GM19397 (cell line): ENCODE measurements at regions not wholly inside any gene's neighbourhood (a gene's known extent, or its start where the extent isn't known, plus 50 kb on each side); places are given as distances from the start of the nearest gene placed in this dataset.
A peak's percentile ranks its signal among the peaks of the same experiment; 100 is the strongest.
"Not testable (repeated sequence)": the region's sequence is repeated elsewhere in the genome, so short reads cannot be mapped to it uniquely, and the experiment has no call there.

ENCODE experiments used
- ATAC-seq: cut with Tn5 transposase; IDR thresholded peaks from one replicate; pipeline ENCODE4 v1.9.1; 2021; ENCODE audit warnings: mild to moderate bottlenecking, moderate library complexity; ENCODE audit not compliant: unreplicated experiment

DNA sequence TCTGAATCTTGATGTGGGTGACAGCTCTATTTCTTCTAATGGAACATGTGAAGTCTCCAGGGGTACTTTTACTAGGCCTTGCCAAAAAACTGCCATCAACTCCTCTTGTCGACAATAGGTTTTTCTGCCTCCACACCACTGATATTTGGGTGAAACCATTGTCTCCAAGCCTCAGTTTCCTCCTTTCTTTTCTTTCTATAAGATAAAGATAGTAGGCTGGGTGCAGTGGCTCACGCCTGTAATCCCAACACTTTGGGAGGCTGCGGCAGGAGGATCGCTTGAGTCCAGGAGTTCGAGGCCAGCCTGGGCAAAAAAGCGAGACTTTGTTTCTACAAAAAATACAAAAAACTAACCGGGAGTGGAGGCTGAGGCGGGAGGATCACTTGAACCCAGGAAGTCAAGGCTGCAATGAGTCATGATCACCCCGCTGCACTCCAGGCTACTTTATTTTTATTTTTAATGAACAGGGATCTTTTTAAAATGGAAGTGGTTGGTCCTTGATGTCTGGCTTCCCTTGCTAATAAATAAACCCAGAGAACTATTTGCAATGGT lies 159.9 kb upstream of the TNFAIP3 start:
- no peak for ATAC-seq

- peak; percentile 62 for ATAC-seq
Observed at GRCh38 chr6:137707590-137708360, 159.3 kb upstream of the TNFAIP3 start.

DNA sequence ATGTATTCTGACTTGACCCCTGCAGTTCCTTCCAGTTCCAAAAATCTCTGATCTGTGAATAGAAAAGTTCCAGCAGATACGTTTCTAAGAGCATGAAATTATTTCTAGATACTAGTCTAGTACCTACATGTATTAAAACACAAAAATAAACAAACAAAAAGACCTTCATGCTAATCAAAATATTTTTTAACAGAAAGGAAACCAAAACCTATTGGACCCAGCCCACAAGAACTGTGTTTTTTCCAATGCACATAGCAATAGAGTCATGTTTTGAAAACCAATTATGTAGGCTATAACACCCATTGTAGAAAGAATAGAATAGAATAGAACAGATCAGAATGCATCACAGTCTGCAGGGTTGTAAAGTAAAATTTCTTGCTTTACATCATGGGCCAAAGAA lies 158.6 kb upstream of the TNFAIP3 start:
- no peak for ATAC-seq

DNA sequence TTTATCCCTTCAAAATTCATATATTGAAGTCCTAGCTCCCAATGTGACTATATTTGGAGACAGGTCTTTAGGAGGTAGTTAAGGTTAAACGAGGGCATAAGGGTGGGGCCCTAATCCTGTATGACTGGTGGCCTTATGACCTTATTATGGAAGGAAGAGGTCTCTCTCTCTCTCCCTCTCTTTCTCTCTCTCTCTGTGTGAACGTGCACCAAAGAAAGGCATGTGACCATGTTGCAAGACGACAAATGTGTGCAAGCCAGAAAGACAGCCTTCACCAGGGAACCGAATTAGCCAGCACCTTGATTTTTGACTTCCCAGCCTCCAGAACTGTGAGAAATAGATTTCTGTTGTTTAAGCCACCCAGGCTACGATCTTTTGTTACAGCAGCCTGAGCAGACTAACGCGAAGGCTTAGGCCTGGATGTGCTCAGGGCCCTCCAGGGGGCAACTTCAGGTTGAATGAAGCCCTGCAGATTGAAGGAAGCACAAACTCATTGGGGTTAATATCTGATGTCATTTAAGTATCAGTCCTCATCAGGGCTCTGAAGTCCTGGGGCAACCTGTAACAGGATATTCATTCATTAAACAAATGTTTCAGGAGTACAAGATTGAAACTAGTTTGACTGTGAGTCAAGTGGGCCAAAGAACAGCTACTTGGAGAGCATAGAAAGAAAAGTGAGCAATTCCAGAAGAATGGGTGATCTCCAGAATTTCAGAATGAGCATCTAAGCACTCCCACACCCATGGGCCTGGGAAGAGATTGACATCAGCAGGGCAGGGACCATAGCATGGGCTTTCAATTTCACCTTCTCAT lies 157.4 kb upstream of the TNFAIP3 start:
- no peak for ATAC-seq

GRCh38 chr6:137711972-137712371 lies 155.1 kb upstream of the TNFAIP3 start:
- ATAC-seq: no peak

GRCh38 chr6:137712587-137712986 lies 154.5 kb upstream of the TNFAIP3 start:
- ATAC-seq: no peak

DNA sequence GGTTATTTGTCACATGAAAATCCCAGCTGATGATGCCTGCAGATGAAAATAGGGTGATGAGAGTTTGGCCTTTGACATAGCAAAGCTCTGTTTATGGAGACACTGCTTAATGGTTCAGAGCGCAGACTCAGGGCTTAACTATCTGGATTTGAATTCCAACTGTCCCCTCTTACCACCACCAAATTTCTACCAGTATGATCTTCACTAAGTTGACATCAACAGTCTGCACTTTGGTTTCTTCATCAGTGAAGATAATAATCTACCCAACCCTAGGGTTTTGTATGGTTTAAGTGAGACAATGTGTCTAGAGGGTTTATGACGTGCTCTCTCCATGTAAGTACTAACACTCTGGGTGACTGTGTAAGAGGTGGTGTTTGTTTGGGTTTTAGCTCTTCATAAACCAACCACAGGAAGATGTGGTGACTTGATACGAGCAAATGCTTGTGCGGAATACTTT lies 151.4 kb upstream of the TNFAIP3 start:
- ATAC-seq: no peak

DNA sequence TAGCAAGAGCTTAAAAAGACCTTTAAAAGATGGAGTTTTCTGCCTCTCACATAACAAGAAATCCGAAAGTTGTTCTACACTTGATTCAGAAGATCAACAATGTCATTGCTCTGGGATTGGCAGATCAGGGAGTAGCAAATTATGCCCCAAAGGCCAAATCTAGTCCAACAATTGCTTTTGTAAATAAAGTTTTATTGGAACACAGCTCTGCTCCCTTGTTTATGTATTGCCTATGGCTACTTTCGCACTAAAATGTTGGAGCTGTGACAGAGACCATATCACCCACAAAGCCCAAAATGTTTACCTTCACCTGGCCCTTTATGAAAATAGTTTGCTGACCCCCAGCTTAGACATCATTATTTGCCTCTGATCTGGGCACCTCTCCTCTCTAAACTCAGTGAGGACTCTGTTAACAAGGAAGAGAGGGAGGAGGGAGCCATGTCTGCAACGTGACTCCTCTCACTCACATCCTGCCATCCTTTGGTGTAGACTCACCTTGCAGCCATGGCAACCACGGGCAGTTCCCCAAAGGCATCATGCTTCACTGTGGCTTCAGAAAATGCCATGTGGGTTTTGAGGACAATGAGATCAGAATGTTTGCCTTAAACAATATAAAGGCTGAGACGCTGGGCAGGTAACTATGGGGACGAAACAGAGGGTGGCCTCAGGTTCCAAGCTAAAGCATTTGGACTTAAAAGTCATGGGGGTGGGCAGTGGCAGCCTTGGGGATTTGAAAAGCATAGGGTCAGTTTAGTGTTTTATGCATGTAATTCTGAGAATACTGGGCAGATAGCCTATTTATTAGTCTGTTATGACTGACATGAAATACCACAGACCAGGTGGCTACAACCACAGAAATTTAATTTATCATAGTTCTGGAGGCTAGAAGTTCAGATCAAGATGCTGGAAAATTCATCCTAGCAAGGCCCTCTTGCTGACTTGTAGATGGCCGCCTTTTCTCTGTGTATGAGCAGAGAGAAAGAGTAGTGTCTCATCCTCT lies 149.7 kb upstream of the TNFAIP3 start:
- ATAC-seq: no peak

DNA sequence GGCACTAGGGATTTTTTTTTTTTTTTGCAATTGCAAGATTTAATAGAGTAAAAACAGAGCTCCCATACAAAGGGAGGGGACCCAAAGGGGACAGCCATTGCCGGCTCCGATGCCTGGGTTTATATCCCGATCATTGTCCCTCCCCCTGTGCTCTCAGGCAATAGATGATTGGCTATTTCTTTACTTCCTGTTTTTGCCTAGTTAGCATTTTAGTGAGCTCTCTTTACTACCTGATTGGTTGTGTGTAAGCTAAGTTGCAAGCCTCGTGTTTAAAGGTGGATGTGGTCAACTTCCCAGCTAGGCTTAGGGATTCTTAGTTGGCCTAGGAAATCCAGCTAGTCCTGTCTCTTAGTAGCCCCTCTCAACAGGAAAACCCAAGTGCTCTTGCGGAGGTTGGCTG lies 148.2 kb upstream of the TNFAIP3 start:
- not testable (repeated sequence) for ATAC-seq

- ATAC-seq: no peak
Observed at GRCh38 chr6:137722749-137723272, 144.2 kb upstream of the TNFAIP3 start.

DNA sequence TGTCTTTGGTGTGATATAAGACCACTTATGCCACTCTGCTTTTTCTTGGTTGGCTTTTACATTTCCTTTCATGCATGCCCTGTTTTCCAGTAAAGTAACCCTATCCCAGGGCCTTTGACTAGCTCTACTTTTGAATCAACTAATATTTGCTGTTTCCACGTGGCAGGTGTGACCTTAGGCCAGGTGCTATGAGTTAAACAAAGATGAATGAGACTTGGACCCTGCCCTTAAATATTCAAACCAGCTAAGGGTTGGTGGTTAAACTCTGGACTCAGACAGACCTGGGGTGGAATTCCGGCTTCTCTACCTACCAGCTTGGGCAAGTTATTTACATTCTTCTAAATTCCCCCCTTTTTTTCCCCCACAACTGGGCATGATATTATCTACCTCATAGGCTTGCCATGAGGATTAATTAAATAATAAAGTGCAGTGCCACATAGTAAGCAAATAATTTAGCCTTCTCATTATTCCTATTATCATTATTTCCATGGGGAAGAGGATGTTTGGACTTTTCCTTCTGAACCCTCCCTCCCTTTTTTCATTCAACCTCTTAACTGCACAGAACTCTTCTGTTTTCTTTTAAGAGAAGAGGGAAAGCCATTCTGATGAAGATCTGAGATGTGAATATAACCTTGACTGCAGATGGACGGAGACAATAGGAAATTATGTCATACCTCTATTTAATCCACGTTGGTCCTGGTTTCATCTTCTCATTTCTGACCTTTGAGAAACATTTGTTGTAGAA lies 143.6 kb upstream of the TNFAIP3 start:
- ATAC-seq: no peak

- ATAC-seq: no peak
Observed at GRCh38 chr6:137724018-137724403, 143.0 kb upstream of the TNFAIP3 start.

- no peak for ATAC-seq
Observed at GRCh38 chr6:137724495-137725211, 142.4 kb upstream of the TNFAIP3 start.

DNA sequence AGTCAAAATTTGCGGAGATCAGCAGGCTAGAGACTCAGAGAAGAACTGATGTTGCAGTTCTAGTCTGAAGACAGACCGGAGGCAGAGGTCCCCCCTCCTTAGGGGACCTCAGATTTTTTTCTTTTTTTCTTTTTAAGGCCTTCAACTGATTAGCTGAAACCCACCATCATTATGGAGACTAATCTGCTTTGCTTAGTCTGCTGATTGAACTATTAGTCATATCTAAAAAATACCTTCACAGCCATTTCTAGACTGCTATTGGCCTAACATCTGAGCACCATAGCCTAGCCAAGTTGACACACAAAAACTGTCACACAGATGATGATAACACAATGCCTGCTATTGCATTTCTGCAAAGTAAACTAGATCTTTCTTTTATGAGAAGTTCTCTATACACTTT lies 141.1 kb upstream of the TNFAIP3 start:
- no peak for ATAC-seq

GRCh38 chr6:137726582-137726981 lies 140.5 kb upstream of the TNFAIP3 start:
- no peak for ATAC-seq

GRCh38 chr6:137727216-137727765 lies 139.8 kb upstream of the TNFAIP3 start:
- ATAC-seq: no peak

DNA sequence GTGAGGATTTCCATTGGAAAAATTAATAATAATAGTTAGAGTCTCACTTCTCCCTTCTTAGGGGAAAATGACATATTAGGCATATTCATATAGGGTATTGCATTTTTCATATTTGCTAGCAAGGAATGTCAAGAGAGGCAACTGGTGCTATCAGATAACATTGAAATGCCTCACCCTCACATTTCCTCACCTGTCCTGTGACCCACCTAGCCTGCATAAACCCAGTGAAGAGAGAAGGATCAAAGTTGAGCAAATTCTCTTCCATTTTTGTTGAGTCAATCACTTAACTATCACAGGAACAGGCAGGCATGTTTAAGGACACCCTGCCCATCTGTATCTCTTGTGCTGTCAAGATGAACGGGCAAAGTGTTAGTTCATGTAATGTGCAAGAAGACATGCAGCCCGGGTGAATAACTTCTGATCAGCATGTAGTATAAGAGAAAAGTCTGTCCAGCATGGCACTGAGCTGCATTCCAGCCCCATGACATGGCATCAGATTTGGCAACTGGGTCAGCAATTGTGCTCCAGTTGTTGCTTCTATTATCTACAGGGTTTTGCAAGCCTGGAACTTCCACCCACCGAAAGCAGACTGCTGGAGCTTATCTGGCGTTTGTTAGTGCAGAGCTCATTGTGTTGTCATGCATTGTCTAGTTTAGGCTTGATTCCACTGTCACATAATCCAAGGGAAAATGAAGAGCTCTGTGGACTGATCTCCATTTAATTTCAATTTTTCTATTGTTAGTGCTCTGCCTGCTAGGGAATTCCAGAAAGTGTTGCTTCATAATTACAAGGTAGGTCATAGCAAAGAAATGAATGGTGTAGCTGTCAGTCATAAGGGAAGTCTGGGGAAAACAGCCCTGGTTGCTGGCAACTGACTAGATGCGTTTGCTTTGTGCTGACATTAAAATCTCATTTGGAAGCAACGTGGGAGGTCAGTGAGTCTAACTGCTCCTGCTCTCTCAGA lies 138.4 kb upstream of the TNFAIP3 start:
- ATAC-seq: no peak
